NCI-H1105 treated with DMSO at 0.1 percent for 48 hours (cell line): ENCODE measurements at regions not wholly inside any gene's neighbourhood (a gene's known extent, or its start where the extent isn't known, plus 50 kb on each side); places are given as distances from the start of the nearest gene placed in this dataset.
"Not testable (repeated sequence)": the region's sequence is repeated elsewhere in the genome, so short reads cannot be mapped to it uniquely, and the experiment has no call there.

Source experiments
- DNase-seq: peaks from one replicate; lab custom pipeline; 2025; lab: John Stamatoyannopoulos, UW

DNA sequence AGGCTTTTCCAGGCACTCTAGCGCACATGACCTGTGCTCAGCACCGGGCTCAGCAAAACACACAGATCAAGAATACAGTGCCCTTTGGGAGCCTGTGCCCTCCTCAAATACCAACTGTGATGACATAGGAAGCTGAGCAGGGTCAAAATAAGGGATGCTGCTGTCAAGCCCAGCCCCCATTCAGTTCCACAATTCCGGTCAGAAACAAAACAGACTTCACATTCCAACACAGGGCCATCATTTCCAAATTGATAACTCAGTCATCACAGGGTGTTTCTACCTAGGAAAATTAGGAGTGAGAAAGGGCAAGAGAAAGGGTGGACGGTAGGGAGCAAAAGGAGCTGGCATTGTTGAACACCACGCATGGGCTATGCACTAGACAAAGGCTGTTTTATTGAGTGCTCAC, 158.4 kb upstream of the CCDC54 start:
- no peak for DNase-seq

DNA sequence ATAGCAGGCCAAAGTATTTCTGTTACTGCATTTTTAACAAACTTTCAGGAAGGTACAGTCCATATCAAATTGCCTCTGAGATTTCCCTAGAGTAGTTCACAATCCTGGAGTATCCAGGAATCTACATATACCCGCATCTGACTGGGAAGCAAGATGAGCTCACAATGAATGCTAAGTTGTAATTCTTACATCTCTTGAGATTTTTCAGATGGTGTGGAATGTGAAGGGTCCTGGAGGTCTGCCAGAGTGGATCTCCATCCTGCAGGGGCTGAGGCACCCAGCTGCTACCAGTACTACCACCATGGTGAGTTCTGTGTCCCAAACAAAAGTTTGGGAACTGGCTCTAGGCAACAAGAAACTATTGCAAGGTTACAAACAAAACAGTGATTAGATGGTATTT, 156.7 kb upstream of the CCDC54 start:
- DNase-seq = no peak

DNA sequence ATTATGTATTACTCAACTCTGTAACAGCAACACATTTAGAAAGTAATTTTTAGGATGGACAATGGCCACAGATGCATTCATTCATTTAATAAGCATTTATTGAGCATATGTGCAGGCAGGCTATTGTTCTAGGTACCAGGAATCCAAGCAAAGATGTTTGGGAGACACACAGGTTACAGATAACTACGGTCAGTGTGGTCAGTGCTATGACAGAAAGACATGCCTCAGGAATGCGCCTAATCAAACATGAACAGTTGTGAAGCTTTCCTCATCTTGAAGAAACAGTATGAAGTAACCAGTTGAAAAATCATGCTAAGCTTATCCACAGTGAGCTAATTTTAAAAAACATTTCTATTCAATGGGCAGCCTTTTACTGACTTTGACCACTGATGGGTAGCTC, 155.4 kb upstream of the CCDC54 start:
- DNase-seq = no peak

DNA sequence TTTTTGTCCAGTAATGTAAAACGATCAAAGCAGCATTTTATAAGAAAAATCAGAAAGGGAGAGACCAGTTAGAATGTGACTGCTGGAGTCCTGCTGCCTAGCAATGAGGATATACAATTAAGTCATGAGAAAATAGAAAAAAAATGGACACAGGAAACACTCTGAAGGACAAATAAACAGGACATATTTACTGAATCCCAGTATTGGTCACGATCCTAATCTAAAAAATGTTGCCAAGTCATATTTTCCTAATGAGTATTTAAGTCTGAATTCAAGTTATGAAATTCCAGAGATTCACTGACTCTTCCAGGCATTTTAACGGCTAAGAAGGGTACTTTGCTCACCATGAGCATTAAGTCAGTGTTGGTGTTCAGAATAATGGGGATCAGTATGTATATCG, 154.3 kb upstream of the CCDC54 start:
- DNase-seq = no peak

DNA sequence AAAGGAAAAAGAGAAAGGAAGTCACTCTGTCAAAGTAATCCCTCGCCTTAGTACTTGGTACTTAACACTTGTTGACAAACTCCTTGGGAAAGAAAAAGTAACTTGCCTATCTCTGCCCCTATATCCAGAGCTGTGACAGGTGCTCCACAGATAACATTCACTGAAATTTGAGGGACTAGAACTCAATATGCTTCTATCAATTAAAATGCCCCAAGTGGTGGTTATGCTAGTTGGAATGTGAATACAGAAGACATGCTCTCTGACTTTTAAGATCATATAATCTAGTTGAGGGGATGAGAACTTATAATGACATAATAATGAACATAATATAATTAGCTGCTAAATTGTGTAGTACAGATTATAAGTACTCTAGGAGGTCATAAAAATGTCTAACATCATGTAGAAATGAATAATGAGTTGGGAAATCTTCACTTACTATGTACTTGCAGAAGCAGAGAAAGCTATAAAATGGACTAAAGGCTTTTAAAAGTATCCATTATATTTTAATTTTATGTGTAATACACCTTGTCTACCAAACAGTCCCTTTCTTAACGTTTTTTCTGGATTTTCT, 153.1 kb upstream of the CCDC54 start:
- DNase-seq = peak; percentile 24

DNA sequence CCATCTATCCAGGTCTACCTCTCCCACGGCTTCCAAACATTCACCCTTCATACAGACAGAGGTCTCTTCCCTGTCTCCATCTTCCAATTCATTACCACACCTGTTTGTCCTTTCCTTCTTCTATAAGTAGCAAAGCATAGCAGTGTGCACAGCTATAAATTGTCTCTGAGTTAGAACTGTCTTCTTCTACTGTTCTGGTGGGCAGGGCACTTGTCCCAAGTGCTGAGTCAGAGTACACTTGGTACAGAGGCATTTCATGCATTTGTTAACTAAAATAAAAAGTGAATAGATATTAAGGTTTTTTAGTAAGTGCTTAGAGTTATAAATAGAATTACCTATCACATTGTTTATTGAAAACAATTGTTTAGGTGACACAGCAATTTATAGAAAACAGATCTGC, 150.1 kb upstream of the CCDC54 start:
- DNase-seq = no peak

DNA sequence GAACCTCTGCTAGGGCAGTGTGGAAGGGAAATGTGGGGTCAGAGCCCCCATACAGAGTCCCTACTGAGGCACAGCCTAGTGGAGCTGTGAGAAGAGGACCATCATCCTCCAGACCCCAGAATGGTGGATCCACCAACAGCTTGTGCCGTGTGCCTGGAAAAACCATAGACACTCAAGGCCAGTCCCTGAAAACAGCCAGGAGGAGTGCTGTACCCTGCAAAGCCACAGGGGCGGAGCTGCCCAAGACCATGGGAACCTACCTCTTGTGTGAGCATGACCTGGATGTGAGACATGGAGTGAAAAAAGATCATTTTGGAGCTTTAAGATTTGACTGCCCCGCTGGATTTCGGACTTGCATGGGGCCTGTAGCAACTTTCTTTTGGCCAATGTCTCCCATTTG, 143.4 kb upstream of the CCDC54 start:
- not testable (repeated sequence) for DNase-seq

DNA sequence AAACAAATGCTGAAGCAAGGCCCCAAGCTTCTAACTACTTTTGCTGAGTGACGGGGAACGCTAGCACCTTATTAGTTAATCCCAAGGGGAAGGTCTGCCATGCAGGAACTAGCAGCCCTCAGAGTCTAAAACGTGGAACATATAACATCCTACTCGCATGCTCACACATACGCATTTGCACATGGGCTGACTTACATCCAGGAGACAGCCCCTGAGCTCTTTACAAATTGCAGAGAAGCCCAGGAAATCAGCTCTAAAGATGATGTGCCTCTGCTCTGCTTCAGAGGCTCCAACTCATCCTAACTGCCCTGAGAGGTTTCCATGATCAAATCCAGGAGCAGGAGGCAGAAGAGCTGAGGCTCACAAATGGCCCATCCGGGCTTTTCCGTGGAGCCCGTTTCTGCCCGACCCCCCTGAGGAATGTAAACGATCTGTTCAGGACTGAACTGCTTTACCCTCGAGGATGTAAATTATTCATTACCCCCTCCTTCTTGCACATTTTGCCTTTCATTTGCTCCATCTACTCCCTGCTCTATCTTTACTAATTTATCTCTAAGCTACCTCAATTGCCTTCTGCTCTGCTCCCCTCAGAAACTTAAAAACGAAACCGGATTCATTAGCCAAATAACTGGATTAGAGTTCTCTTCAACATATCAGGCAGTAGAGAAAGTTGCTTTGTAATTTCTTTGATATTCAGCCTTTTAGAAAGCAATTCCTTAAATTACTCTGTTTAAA, 141.9 kb upstream of the CCDC54 start:
- no peak for DNase-seq

DNA sequence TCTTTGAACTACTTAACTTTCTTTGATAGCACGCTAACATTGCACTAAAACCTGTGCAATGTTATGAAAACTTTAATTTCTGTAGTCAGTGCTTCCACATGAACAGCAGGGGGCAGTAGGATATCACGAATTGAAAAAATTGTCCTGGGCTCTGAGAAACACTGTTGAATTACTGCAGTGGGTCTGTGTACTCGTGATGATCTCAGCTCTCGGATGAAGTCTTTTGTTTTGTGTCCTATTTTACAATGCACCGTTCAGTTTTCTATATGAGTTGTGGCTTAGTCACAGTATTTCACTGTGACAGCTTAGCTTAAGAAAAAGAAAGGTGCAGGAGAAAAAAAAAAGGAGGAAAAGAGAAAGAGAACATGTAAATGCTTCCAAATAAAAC, 141.3 kb upstream of the CCDC54 start:
- DNase-seq = peak; percentile 72

DNA sequence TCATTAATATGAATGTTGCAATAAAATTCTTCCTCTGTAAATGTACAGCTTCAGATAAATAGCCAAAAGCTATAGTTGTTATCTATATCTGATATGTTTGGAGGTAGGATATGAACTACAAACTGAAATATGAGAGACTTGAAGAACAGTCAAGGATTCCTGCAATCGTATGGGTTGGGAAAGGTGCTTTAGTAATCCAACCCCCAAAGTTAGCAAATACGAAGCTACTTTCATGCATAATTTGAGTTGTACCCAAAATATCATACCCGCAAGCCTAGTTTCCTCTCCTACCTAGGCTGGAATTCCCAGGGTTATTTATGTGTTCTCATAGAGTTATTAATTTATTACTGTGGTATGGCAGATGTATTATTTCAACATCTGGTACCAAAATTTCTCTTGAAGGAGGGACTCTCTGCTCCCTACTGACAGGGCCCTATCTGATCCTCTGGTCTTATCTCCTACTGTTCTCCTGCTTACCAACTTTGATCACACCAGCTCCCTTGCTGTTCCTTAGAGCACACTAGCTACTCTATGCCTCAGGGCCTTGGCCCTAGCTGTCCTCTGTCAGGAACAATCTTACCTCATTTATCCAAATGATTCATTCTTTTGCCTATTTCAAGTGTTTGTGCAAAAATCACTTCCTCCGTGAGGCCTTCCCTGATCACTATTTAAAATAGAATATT, 140.4 kb upstream of the CCDC54 start:
- DNase-seq = no peak

DNA sequence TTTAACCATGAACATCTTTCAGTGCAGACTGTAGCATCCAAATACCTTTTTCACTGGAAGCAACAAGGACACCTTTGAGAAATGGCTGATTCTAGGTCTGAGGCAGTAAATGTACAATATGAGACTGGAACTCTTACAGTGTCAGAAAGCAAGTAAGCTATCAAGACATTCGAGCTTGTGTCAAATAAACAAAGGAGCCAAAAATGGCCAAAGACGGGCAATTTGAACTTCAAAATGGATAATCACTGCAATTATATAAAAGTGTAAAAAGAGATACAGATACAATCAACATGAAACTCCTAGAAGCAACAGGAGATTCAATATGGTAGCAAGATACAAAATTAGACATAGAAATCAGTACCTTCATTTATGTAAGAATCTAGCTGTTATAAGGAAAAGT, 138.5 kb upstream of the CCDC54 start:
- no peak for DNase-seq

DNA sequence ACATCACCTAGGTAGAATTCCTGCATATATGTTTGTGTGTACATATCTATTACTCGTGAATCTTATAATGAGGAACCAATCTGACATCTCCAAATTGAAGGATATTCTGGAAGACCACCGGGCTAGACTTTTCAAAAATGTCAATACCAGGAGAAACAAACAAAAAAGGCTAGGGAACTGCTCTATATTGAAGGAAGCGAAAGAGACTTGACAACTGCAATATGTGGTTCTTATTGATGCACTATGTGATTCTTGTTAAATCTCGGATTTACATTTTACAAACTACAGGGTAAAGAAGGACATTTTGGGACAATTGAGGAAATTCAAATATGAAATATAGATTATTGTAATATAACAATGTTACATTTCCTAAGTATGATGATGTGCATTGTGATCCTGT, 137.5 kb upstream of the CCDC54 start:
- DNase-seq = no peak

DNA sequence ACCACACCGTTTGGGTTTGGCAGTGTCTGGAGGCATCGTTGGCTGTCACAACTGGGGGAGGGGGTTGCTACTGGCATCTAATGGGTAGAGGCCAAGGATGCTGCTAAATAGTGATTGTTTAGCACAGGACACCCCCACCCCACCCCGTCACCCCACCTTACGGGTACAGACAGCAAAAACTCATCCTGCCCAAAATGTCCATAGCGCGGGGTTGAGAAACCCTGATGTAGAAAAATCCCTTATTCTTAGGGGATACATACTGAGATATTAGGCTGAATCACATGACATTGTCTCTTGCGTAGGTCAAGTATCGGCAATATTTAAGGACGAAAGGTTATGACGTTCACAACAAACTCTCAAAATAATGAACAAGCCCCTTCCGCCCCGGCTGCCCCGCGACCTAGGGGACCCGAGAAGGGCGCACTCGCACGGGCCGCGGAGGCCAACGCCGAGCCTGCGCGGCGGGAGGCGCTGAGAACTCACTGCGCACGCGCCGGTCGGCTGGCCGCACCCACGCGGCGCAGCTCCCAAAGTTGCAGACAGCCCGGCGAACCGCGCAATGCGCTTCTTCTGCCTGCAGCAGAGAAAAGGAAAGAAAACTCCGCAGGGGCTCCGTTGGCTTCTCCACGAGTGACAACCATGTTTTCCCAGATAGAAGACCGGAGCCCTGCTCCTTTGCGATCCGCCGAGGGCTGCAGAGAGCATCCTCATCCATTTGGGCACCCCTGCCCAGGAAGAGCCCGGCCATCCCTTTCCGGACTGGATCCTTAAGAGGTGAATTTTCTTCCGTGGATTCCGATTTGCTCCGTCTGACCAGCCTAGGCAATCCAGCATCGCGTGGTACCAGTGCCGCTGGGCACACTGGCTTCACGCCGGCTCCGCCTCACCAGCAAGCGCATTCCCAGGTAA, 136.8 kb upstream of the CCDC54 start:
- peak; percentile 67 for DNase-seq

DNA sequence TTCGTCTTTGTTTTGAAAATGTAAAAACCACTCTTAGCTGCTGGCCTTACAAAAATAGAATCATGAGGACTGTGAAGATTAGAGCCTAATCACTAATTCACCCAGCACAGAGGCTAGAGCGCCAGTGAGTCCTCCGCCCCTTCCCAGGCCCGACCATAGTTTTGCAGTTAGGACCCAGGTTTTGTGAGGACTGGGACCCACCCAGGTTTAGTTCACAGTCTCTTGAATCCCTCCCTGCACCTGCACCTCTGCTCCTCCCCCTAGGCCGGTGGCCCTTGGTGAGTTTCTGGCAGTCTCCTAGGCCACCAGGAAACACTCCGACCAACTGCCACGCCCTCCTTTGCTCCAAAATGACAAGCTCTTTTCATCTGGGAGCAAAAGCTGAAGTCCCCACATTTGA, 136.0 kb upstream of the CCDC54 start:
- DNase-seq = peak; percentile 40

DNA sequence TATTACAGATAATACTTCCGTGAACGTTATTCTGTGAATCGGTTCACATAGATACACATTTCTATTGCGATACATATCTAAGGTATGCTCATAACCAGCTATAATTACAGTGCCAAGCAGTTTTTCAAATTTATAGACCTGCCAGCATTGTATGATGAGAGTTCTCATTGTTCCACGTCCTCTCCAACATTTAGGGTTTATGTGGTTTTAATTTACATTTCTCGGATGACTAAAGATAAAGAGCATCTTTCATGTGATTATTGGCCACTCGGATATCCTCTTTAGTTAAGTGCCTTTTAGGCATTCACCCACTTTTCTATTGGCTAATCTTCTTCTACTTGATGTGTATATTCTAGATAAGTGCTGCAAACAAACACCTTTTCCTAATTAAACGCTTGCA, 134.7 kb upstream of the CCDC54 start:
- peak; percentile 94 for DNase-seq

DNA sequence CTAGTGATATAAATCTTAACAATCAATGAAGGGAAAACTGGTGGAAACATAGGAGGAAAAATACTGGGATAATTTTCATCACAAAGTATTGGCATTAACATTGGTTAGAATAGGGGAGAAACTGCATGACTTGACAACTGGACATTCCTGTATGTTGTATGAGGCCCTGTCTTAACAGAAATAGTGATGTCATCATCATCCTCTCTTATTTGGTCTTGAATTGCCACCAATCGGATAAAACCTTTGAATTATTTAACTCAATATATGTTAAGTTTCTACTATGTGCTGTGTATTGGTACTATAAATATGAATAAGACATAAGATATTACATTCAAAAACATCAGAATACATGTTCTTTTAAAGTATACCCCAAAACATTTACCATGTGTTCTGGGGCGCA, 130.1 kb upstream of the CCDC54 start:
- DNase-seq = no peak

DNA sequence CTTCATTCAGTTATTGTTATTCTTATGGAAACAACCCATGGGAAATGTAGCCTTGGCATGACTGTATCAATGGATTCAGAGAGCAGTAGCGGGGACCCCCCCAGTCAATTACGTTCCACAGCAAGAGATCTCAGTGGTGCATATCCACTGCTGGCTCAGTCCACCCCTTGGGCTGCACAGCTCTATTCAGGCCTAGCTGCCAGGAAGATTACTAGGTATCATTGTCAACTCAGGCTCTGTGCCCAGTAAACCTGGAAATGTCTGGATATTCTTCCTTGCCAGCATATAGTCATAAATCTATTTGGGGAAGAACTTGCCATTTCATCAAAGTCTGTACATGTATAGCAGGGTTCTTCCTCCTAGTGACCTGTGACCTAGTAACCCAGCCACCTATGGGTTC, 128.1 kb upstream of the CCDC54 start:
- no peak for DNase-seq

DNA sequence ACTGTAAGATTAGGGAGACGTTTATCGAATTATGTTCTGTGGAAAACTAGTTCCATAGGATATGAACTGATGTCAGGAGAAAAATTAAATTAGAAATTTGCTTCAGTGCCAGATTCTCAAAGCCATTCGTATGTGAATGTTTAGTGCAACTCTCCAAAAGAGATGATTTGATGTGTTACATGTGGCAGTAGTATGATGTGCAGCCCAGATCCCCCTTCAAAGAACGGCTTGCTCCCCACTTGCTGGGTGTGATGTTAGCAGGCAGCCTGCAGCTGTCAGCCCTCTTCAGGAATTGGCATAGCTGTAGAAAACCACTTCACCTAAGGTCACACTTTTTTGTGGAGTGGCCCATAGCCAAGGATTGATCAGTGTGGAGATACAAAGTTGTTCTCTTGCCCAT, 127.0 kb upstream of the CCDC54 start:
- DNase-seq = no peak

DNA sequence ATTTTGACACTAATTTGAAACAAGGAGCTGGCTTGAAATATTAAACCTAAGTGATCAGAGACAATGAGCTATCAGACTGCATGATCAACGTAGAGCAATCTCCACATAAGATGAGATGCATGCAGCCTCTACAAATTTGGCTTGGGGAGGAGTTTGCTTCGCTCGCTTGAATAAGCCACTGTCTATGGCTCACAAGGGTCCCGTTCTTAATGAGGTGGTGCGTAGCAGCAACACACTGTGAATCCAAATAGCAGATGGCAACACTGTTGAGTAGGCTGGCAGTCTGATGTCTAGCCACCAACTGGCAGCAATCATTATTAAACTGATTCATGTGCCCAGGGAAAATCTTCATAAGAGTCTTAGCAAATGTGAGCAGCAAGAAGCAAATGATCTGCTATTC, 125.4 kb upstream of the CCDC54 start:
- no peak for DNase-seq

DNA sequence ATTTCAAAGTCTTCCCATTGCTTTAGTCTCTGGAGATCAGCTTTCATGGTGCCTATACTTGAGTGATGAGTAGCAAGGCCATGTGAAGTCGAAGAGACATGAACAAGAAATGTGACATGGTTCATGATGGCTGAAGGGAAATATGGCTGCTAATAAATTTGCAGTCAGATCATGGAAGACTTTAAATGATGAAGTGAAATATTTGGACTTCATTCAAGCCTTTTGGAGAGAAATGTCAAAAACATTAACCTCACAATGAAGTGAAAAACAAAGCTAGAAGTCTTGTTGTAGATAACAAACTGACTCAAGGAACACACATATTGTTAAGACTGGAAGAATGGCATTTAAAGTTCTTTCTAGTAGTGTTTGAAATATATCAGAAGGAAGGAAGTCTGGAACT, 120.3 kb upstream of the CCDC54 start:
- DNase-seq = no peak

DNA sequence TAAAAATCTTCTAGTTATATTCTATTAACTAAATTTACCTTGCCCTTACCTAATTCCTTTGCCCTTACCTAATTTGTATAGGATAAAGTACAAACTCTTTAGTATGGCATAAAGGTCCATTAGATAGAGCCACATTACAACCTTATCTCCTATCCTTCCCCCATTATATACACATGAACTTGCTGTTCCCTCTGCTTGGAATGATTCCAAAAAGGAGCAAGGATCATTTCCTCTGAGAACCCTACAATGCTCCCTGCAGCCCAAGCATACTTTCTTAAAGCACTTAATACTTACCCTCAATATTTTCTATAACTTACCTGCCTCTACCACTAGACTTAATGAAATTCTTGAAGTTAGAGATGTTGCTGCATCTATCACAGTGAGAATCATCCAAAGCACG, 118.9 kb upstream of the CCDC54 start:
- no peak for DNase-seq

DNA sequence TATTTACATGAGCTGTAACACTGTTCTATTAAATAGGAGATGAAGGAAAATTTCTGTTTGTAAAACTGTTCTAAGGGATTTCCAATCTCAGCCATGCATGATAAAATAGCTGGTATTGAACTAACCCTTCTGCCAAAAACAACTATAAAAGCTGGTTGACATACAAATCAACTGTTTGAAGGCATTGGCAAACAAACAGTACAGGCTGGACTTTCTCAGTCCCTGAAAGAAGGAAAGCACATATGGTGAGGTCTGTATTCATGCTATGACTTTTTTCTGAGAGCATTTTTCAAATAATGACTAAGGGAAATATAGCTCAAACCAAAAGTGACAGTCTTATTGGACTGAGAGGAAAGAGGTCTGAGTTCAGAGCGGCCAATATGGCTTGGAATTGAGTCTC, 117.0 kb upstream of the CCDC54 start:
- no peak for DNase-seq
